Transverse colon (tissue), 4 donors: ENCODE measurements at regions not wholly inside any gene's neighbourhood (a gene's known extent, or its start where the extent isn't known, plus 50 kb on each side); places are given as distances from the start of the nearest gene placed in this dataset.

Experiments
- DNase-seq: peaks from one replicate; pipeline ENCODE4 v3.0.0-alpha.2; 2019
- H3K27ac ChIP-seq, 4 donors: fragments of 200-600 bp; sonication (generic); 2 replicates each; pipeline ENCODE4 v1.5.1; 2016 to 2018; ENCODE audit warnings: inconsistent platforms in 4 of 4
- H3K27me3 ChIP-seq: fragments of 200-600 bp; sonication (generic); 2 replicates; pipeline ENCODE4 v1.5.1; 2017; ENCODE audit warnings: inconsistent platforms
- H3K36me3 ChIP-seq, 4 donors: fragments of 200-600 bp; sonication (generic); 2 replicates each; pipeline ENCODE4 v1.5.1; 2017 to 2019; ENCODE audit warnings: inconsistent platforms in 4 of 4
- H3K4me1 ChIP-seq, 4 donors: fragments of 200-600 bp; sonication (generic); 2 replicates each; pipeline ENCODE4 v1.5.1; 2017 to 2020; ENCODE audit warnings: inconsistent platforms in 4 of 4
- H3K4me3 ChIP-seq, 4 donors: fragments of 200-600 bp; sonication (generic); 1 replicate in 1 of 4; 2 replicates in 3 of 4; pipeline versions ENCODE4 v1.5.1 to v1.6.1; 2017 to 2019; ENCODE audit warnings: inconsistent platforms in 4 of 4
- H3K9me3 ChIP-seq, 2 donors: fragments of 200-600 bp; sonication (generic); 2 replicates each; pipeline ENCODE4 v1.5.1; 2017 to 2019; ENCODE audit warnings: inconsistent platforms in 2 of 2
- CTCF ChIP-seq, 5 experiments: fragments of 200-600 bp in 3 of 5; fragments of 450-650 bp in 2 of 5; sonication (generic) in 3 of 5; IDR thresholded peaks; 1 replicate in 2 of 5; 2 replicates in 3 of 5; pipeline ENCODE4 v1.5.1; 2016 to 2017; ENCODE audit warnings: antibody characterized with exemption in 5 of 5, inconsistent platforms in 3 of 5, mild to moderate bottlenecking in 2 of 5, moderate library complexity in 1 of 5
- EP300 ChIP-seq: sonication (generic); formaldehyde crosslinking; IDR thresholded peaks from one replicate; pipeline ENCODE4 v1.6.1; 2017; ENCODE audit warnings: antibody characterized with exemption, low read depth
- POLR2A ChIP-seq: fragments of 450-650 bp; IDR thresholded peaks from one replicate; pipeline ENCODE4 v1.6.1; 2016; ENCODE audit warnings: antibody characterized with exemption, mild to moderate bottlenecking, moderate library complexity
- POLR2AphosphoS5 ChIP-seq, 3 donors: sonication (generic); formaldehyde crosslinking; IDR thresholded peaks; one replicate each; pipeline ENCODE4 v1.6.1; 2016; ENCODE audit warnings: antibody characterized with exemption in 3 of 3
- WGBS, 2 donors: methylation state at CpG; one replicate each; pipeline ENCODE4 v1.1.5; 2018; ENCODE audit warnings: low coverage in 1 of 2; 5-methylcytosine and 5-hydroxymethylcytosine counted together
- in situ Hi-C, 4 donors: fragments of 200-750 bp; cut with MboI; loops; one replicate each; pipeline versions ENCODE4 v1.15.0 to v1.15.1; 2017; ENCODE audit warnings: low sequenced_read_pairs in 3 of 4, low pct_ligation_motif_present in 1 of 4, low pct_unique_long_range_greater_than_20kb in 1 of 4
- intact Hi-C: fragments of 100-400 bp; cut with DNase I; formaldehyde crosslinking; loops from one replicate; pipeline ENCODE4 v1.15.1; 2023; ENCODE audit warnings: low total_unique reads

- Histone ChIP-seq H3K4me3 (no peak overlapping the region), H3K36me3 (no peaks in the 10 kb centered on the region), H3K27ac (no peak overlapping the region), H3K9me3 (no peaks in the 10 kb centered on the region), H3K4me1 (no peaks in the 10 kb centered on the region), H3K27me3 (no peaks in the 10 kb centered on the region)
- no peak for TF ChIP-seq EP300
- no peak for TF ChIP-seq POLR2AphosphoS5 (IDR thresholded peaks at IDR 0.05)
- TF ChIP-seq CTCF (IDR thresholded peaks at IDR 0.05): no peak
- TF ChIP-seq POLR2A: no peak
- no peak for DNase-seq
- 54 to 73% methylated on average over 1 of the region's 1 CpG for WGBS, 2 donors
- intact Hi-C loops (no loop called here), in situ Hi-C loops (no loop called here)
These were observed 422.7 kb upstream of the IGFBP3 start for GRCh38 chr7:46343802-46344201.

GRCh38 chr7:46322937-46323336, 401.9 kb upstream of the IGFBP3 start:
- H3K9me3 ChIP-seq: no peaks in the 10 kb centered on the region
- in situ Hi-C loops: no loop called here

GRCh38 chr7:46321556-46322205, 400.6 kb upstream of the IGFBP3 start:
- Histone ChIP-seq H3K4me1 (no peaks in the 10 kb centered on the region), H3K36me3 (no peaks in the 10 kb centered on the region), H3K27me3 (no peaks in the 10 kb centered on the region), H3K27ac (no peak overlapping the region), H3K9me3 (no peaks in the 10 kb centered on the region), H3K4me3 (no peak overlapping the region)
- TF ChIP-seq POLR2A: no peak
- TF ChIP-seq CTCF (IDR thresholded peaks at IDR 0.05): no peak
- no peak for TF ChIP-seq EP300
- no peak for TF ChIP-seq POLR2AphosphoS5 (IDR thresholded peaks at IDR 0.05)
- in situ Hi-C loops (no loop called here), intact Hi-C loops (no loop called here)
- WGBS, 2 donors: 75 to 76% methylated on average over 5 to 11 of the region's 11 CpGs
- no peak for DNase-seq

More at GRCh38 chr7:46322937-46323336, 401.9 kb upstream of the IGFBP3 start:
- no peaks in the 10 kb centered on the region for H3K27me3 ChIP-seq
- 61 to 73% methylated on average over 4 of the region's 4 CpGs for WGBS, 2 donors
- no peak overlapping the region for H3K4me3 ChIP-seq
- TF ChIP-seq POLR2AphosphoS5 (IDR thresholded peaks at IDR 0.05) (no peak), CTCF (IDR thresholded peaks at IDR 0.05) (no peak), POLR2A (no peak), EP300 (no peak)
- no peaks in the 10 kb centered on the region for H3K36me3 ChIP-seq
- intact Hi-C loops: no loop called here
- no peak overlapping the region for H3K27ac ChIP-seq
- no peaks in the 10 kb centered on the region for H3K4me1 ChIP-seq
- no peak for DNase-seq

GRCh38 chr7:46320956-46321355, 399.9 kb upstream of the IGFBP3 start:
- intact Hi-C loops (no loop called here), in situ Hi-C loops (no loop called here)
- H3K9me3 ChIP-seq: no peaks in the 10 kb centered on the region
- WGBS, 2 donors: 67 to 82% methylated on average over 3 of the region's 3 CpGs
- no peaks in the 10 kb centered on the region for H3K36me3 ChIP-seq
- DNase-seq: no peak
- TF ChIP-seq CTCF (IDR thresholded peaks at IDR 0.05): no peak
- TF ChIP-seq POLR2A: no peak
- TF ChIP-seq EP300: no peak
- TF ChIP-seq POLR2AphosphoS5 (IDR thresholded peaks at IDR 0.05): no peak
- H3K27me3 ChIP-seq: no peaks in the 10 kb centered on the region
- H3K4me1 ChIP-seq: no peaks in the 10 kb centered on the region
- H3K4me3 ChIP-seq: no peak overlapping the region
- H3K27ac ChIP-seq: no peak overlapping the region
